Ishikawa (cell line): ENCODE measurements at regions not wholly inside any gene's neighbourhood (a gene's known extent, or its start where the extent isn't known, plus 50 kb on each side); places are given as distances from the start of the nearest gene placed in this dataset.

ENCODE experiments used
- CEBPB ChIP-seq: IDR thresholded peaks from 2 replicates; pipeline ENCODE4 v1.6.1; 2012
- NFIC ChIP-seq: IDR thresholded peaks from 2 replicates; pipeline ENCODE4 v1.6.1; 2012
- ZBTB7A ChIP-seq: IDR thresholded peaks from 2 replicates; pipeline ENCODE4 v1.6.1; 2012; ENCODE audit warnings: low read depth
- TF ChIP-seq, protein P1 (sequence below): IDR thresholded peaks from 2 replicates; pipeline ENCODE4 v1.6.1; 2012; ENCODE audit warnings: low read depth, mild to moderate bottlenecking
- TF ChIP-seq, protein P2 (sequence below): IDR thresholded peaks from 2 replicates; pipeline ENCODE4 v1.6.1; 2012

DNA sequence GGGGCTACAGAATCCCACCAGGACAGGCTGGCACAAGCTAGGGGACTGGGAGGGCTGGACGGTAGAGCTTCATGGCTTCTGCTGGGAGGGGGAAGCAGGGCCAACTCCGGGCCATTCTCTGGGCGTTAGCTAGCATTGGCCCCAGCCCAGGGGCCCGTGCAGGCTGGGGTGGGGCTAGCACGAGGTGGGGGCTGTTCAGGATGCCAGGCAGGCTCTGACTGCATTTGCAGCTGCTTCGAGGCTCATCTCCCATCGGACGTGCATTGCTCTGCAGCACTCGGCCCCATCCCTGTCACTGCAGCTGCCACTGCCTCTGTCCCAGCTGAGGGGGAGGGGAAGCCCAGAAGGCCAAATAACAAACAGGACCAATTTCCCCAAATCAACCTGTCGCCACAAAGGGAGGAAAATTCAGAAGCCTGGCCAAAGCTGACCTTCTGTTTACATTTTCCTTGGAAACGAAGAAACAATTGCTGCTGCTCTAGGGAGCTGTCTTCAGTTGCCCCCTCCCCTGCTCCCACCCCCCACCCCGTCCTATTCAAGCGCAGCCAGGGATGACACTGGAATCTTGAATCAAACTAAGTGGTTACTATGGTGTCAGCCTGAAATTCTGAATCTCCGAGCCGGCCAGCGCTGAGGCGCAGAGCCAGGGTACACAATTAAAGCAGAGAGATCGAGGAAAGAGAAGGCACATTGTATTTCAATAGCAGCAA, 138.8 kb upstream of the PRR20G start:
- no peak for TF ChIP-seq NFIC
- no peak for TF ChIP-seq ZBTB7A
- TF ChIP-seq, protein P1, sequence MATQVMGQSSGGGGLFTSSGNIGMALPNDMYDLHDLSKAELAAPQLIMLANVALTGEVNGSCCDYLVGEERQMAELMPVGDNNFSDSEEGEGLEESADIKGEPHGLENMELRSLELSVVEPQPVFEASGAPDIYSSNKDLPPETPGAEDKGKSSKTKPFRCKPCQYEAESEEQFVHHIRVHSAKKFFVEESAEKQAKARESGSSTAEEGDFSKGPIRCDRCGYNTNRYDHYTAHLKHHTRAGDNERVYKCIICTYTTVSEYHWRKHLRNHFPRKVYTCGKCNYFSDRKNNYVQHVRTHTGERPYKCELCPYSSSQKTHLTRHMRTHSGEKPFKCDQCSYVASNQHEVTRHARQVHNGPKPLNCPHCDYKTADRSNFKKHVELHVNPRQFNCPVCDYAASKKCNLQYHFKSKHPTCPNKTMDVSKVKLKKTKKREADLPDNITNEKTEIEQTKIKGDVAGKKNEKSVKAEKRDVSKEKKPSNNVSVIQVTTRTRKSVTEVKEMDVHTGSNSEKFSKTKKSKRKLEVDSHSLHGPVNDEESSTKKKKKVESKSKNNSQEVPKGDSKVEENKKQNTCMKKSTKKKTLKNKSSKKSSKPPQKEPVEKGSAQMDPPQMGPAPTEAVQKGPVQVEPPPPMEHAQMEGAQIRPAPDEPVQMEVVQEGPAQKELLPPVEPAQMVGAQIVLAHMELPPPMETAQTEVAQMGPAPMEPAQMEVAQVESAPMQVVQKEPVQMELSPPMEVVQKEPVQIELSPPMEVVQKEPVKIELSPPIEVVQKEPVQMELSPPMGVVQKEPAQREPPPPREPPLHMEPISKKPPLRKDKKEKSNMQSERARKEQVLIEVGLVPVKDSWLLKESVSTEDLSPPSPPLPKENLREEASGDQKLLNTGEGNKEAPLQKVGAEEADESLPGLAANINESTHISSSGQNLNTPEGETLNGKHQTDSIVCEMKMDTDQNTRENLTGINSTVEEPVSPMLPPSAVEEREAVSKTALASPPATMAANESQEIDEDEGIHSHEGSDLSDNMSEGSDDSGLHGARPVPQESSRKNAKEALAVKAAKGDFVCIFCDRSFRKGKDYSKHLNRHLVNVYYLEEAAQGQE, result no peak
- TF ChIP-seq, protein P2, sequence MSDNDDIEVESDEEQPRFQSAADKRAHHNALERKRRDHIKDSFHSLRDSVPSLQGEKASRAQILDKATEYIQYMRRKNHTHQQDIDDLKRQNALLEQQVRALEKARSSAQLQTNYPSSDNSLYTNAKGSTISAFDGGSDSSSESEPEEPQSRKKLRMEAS, result no peak
- TF ChIP-seq CEBPB, result no peak
